ENCODE measurements at regions not wholly inside any gene's neighbourhood (a gene's known extent, or its start where the extent isn't known, plus 50 kb on each side); places are given as distances from the start of the nearest gene placed in this dataset.

- H3K27ac Mint-ChIP-seq, result no peak overlapping the region
- H3K9me3 ChIP-seq (ENCODE audit: control insufficient read depth in 2 of 2, low read length in 2 of 2), result no peaks in the 10 kb centered on the region
- ATAC-seq (ENCODE audit: low read depth in 2 of 2) (no peak), DNase-seq (no peak)
- H3K4me1 ChIP-seq (ENCODE audit: control insufficient read depth, insufficient read depth, low read length, poor library complexity, severe bottlenecking), result peaks cover 31% of the 10 kb centered on the region
- no peaks in the 10 kb centered on the region for H3K36me3 ChIP-seq (ENCODE audit: control insufficient read depth, insufficient read depth, low read length)
- no peak overlapping the region for H3K4me3 ChIP-seq (ENCODE audit: low read depth, low read length)
- H3K27ac ChIP-seq (ENCODE audit: insufficient read depth, low read length, poor library complexity, severe bottlenecking), result no peak overlapping the region
- H3K4me1 Mint-ChIP-seq, result peaks cover 15 to 50% (median 36%) of the 10 kb centered on the region in 4 donors
- H3K36me3 Mint-ChIP-seq, result no peaks in the 10 kb centered on the region
- peaks cover 0 to 2% (median 0%) of the 10 kb centered on the region in 7 donors for H3K9me3 Mint-ChIP-seq
- peaks cover 8% of the 10 kb centered on the region for H3K27me3 ChIP-seq (ENCODE audit: control insufficient read depth, insufficient read depth, low read length)
- H3K27me3 Mint-ChIP-seq, result peaks cover 22% of the 10 kb centered on the region
- no peak overlapping the region for H3K4me3 Mint-ChIP-seq
Observed at GRCh38 chr9:104987743-104988142, 59.8 kb upstream of the ABCA1 start.

DNA sequence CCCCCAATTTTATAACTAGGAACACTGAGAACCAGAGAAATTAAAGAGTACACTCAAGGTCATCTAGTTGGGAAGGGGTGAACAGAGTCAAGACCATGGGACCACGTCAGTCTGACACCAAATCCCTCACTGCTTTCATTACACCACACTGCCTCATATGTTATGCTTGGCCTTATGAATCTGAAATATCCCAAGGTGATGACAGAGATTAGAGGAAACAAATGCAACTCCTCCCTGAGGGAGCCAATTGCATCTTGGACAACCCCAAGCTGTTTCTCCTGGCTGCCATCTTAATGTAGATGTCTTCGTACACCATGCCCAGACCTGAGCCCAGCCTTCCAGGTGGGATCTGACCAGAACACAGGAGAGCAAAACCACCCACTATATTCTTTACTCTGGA lies 60.6 kb upstream of the ABCA1 start:
- H3K36me3 Mint-ChIP-seq, result no peaks in the 10 kb centered on the region

GRCh38 chr9:104991144-104991953 lies 63.4 kb upstream of the ABCA1 start:
- peak; percentile 83 to 87 for ATAC-seq (ENCODE audit: low read depth in 2 of 2)
- peak overlapping the region; percentile 66 for H3K4me3 ChIP-seq (ENCODE audit: low read depth, low read length)
- H3K27me3 Mint-ChIP-seq, result peaks cover 11% of the 10 kb centered on the region

More for the DNA sequence above, 60.6 kb upstream of the ABCA1 start:
- H3K27me3 Mint-ChIP-seq, result peaks cover 22% of the 10 kb centered on the region
- H3K27me3 ChIP-seq (ENCODE audit: control insufficient read depth, insufficient read depth, low read length), result peaks cover 5% of the 10 kb centered on the region
- no peaks in the 10 kb centered on the region for H3K9me3 ChIP-seq (ENCODE audit: control insufficient read depth in 2 of 2, low read length in 2 of 2)
- no peak overlapping the region for H3K27ac Mint-ChIP-seq
- H3K4me3 ChIP-seq (ENCODE audit: low read depth, low read length), result no peak overlapping the region
- no peak overlapping the region for H3K4me3 Mint-ChIP-seq
- H3K36me3 ChIP-seq (ENCODE audit: control insufficient read depth, insufficient read depth, low read length), result no peaks in the 10 kb centered on the region
- H3K4me1 ChIP-seq (ENCODE audit: control insufficient read depth, insufficient read depth, low read length, poor library complexity, severe bottlenecking), result peaks cover 39% of the 10 kb centered on the region
- H3K9me3 Mint-ChIP-seq, result peaks cover 0 to 2% (median 0%) of the 10 kb centered on the region in 7 donors
- ATAC-seq (ENCODE audit: low read depth in 2 of 2), result no peak
- peaks cover 21 to 53% (median 43%) of the 10 kb centered on the region in 4 donors for H3K4me1 Mint-ChIP-seq
- no peak for DNase-seq
- no peak overlapping the region for H3K27ac ChIP-seq (ENCODE audit: insufficient read depth, low read length, poor library complexity, severe bottlenecking)

DNA sequence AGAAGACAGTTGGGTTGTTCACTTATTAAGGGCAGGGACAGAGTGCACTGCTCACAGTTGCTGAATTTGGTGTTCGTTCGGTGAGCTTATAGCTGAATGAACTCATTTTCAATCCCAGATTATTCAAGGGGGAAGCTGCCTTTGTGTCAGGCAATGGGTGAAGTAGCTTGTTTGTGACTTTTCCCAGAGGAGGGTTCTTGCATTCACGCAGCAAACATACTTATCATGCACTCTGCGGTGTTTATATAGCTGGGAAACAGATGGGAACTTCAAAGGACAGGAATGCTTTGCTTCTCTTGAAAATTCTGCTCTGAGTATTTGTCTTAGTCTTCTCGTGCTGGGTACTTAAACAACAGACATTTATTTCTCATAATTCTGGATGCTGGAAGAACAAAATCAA lies 64.7 kb upstream of the ABCA1 start:
- Histone ChIP-seq H3K4me1 (ENCODE audit: control insufficient read depth, insufficient read depth, low read length, poor library complexity, severe bottlenecking) (peaks cover 41% of the 10 kb centered on the region), H3K9me3 (ENCODE audit: control insufficient read depth in 2 of 2, low read length in 2 of 2) (no peaks in the 10 kb centered on the region), H3K36me3 (ENCODE audit: control insufficient read depth, insufficient read depth, low read length) (no peaks in the 10 kb centered on the region), H3K27ac (ENCODE audit: insufficient read depth, low read length, poor library complexity, severe bottlenecking) (no peak overlapping the region), H3K27me3 (ENCODE audit: control insufficient read depth, insufficient read depth, low read length) (peaks cover 2% of the 10 kb centered on the region), H3K4me3 (ENCODE audit: low read depth, low read length) (peak overlapping the region; percentile 66)
- H3K9me3 Mint-ChIP-seq, result no peaks in the 10 kb centered on the region
- H3K36me3 Mint-ChIP-seq, result no peaks in the 10 kb centered on the region
- H3K27ac Mint-ChIP-seq, result peak overlapping the region in 1 of 3 donors; percentile 95
- ATAC-seq (ENCODE audit: low read depth in 2 of 2), result no peak
- H3K4me1 Mint-ChIP-seq, result peaks cover 16 to 40% (median 30%) of the 10 kb centered on the region in 4 donors
- peak overlapping the region; percentile 86 to 91 (median 90) for H3K4me3 Mint-ChIP-seq
- H3K27me3 Mint-ChIP-seq, result peaks cover 11% of the 10 kb centered on the region
- DNase-seq, result no peak

More at GRCh38 chr9:104991144-104991953, 63.4 kb upstream of the ABCA1 start:
- peak overlapping the region; percentile 83 to 95 (median 94) for H3K27ac Mint-ChIP-seq
- peaks cover 16 to 40% (median 28%) of the 10 kb centered on the region in 4 donors for H3K4me1 Mint-ChIP-seq
- peak; percentile 66 to 94 (median 85) for DNase-seq
- H3K9me3 ChIP-seq (ENCODE audit: control insufficient read depth in 2 of 2, low read length in 2 of 2), result no peaks in the 10 kb centered on the region
- H3K36me3 ChIP-seq (ENCODE audit: control insufficient read depth, insufficient read depth, low read length), result no peaks in the 10 kb centered on the region
- H3K27me3 ChIP-seq (ENCODE audit: control insufficient read depth, insufficient read depth, low read length), result peaks cover 2% of the 10 kb centered on the region
- H3K9me3 Mint-ChIP-seq, result no peaks in the 10 kb centered on the region
- H3K4me1 ChIP-seq (ENCODE audit: control insufficient read depth, insufficient read depth, low read length, poor library complexity, severe bottlenecking), result peaks cover 41% of the 10 kb centered on the region
- peak overlapping the region; percentile 86 to 91 (median 90) for H3K4me3 Mint-ChIP-seq
- H3K36me3 Mint-ChIP-seq, result no peaks in the 10 kb centered on the region
- H3K27ac ChIP-seq (ENCODE audit: insufficient read depth, low read length, poor library complexity, severe bottlenecking), result peak overlapping the region; percentile 92

- Histone ChIP-seq H3K36me3 (ENCODE audit: control insufficient read depth, insufficient read depth, low read length) (no peaks in the 10 kb centered on the region), H3K9me3 (ENCODE audit: control insufficient read depth in 2 of 2, low read length in 2 of 2) (no peaks in the 10 kb centered on the region), H3K27ac (ENCODE audit: insufficient read depth, low read length, poor library complexity, severe bottlenecking) (no peak overlapping the region), H3K4me1 (ENCODE audit: control insufficient read depth, insufficient read depth, low read length, poor library complexity, severe bottlenecking) (peaks cover 41% of the 10 kb centered on the region), H3K4me3 (ENCODE audit: low read depth, low read length) (no peak overlapping the region), H3K27me3 (ENCODE audit: control insufficient read depth, insufficient read depth, low read length) (no peaks in the 10 kb centered on the region)
- Mint-ChIP-seq H3K27me3 (peaks cover 11% of the 10 kb centered on the region), H3K36me3 (no peaks in the 10 kb centered on the region), H3K4me1 (peaks cover 16 to 40% (median 30%) of the 10 kb centered on the region in 4 donors), H3K4me3 (peak overlapping the region; percentile 40 to 90 (median 83)), H3K27ac (peak overlapping the region in 1 of 3 donors; percentile 7), H3K9me3 (no peaks in the 10 kb centered on the region)
- DNase-seq, result peak in 1 of 3 donors; percentile 62
- no peak for ATAC-seq (ENCODE audit: low read depth in 2 of 2)
Observed at GRCh38 chr9:104993291-104993963, 65.5 kb upstream of the ABCA1 start.

DNA sequence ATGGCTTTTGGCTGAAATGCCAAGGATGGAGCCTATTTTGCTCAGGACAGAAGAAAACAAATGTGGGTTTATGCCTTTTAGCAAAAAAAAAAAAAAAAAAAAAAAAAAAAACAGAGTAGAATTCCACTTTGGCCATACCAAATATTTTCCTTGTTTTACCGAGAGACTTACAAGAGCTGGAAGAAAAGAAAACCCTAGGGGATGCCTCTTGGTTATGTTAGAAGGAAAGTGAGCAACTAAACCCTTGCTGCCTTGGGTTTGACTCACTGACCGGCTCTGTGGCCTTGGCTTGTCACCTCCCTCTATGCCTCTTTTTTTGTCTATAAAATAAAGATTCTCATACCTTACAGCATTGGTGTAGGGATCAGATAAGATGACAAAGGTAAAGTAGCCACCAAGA lies 69.6 kb upstream of the ABCA1 start:
- Histone ChIP-seq H3K27me3 (ENCODE audit: control insufficient read depth, insufficient read depth, low read length) (no peaks in the 10 kb centered on the region), H3K36me3 (ENCODE audit: control insufficient read depth, insufficient read depth, low read length) (no peaks in the 10 kb centered on the region), H3K27ac (ENCODE audit: insufficient read depth, low read length, poor library complexity, severe bottlenecking) (no peak overlapping the region), H3K4me3 (ENCODE audit: low read depth, low read length) (no peak overlapping the region), H3K9me3 (ENCODE audit: control insufficient read depth in 2 of 2, low read length in 2 of 2) (no peaks in the 10 kb centered on the region), H3K4me1 (ENCODE audit: control insufficient read depth, insufficient read depth, low read length, poor library complexity, severe bottlenecking) (peaks cover 12% of the 10 kb centered on the region)
- H3K27ac Mint-ChIP-seq, result no peak overlapping the region
- no peaks in the 10 kb centered on the region for H3K36me3 Mint-ChIP-seq
- H3K4me1 Mint-ChIP-seq, result peaks cover 8 to 16% (median 14%) of the 10 kb centered on the region in 4 donors
- H3K27me3 Mint-ChIP-seq, result peaks cover 13% of the 10 kb centered on the region
- H3K9me3 Mint-ChIP-seq, result no peaks in the 10 kb centered on the region
- ATAC-seq (ENCODE audit: low read depth in 2 of 2) (no peak), DNase-seq (no peak)
- no peak overlapping the region for H3K4me3 Mint-ChIP-seq

- Mint-ChIP-seq H3K27me3 (peaks cover 17% of the 10 kb centered on the region), H3K9me3 (no peaks in the 10 kb centered on the region), H3K4me1 (peaks cover 0 to 4% (median under 1%) of the 10 kb centered on the region in 4 donors), H3K27ac (no peak overlapping the region), H3K4me3 (no peak overlapping the region), H3K36me3 (no peaks in the 10 kb centered on the region)
- Histone ChIP-seq H3K9me3 (ENCODE audit: control insufficient read depth in 2 of 2, low read length in 2 of 2) (no peaks in the 10 kb centered on the region), H3K36me3 (ENCODE audit: control insufficient read depth, insufficient read depth, low read length) (no peaks in the 10 kb centered on the region), H3K4me1 (ENCODE audit: control insufficient read depth, insufficient read depth, low read length, poor library complexity, severe bottlenecking) (no peaks in the 10 kb centered on the region), H3K4me3 (ENCODE audit: low read depth, low read length) (no peak overlapping the region), H3K27ac (ENCODE audit: insufficient read depth, low read length, poor library complexity, severe bottlenecking) (no peak overlapping the region), H3K27me3 (ENCODE audit: control insufficient read depth, insufficient read depth, low read length) (no peaks in the 10 kb centered on the region)
- ATAC-seq (ENCODE audit: low read depth in 2 of 2) (no peak), DNase-seq (no peak)
Observed at GRCh38 chr9:104999136-104999535, 71.2 kb upstream of the ABCA1 start.

Measured in CD4-positive, CD25-positive, alpha-beta regulatory T cell (primary cell).